ENCODE measurements at regions not wholly inside any gene's neighbourhood (a gene's known extent, or its start where the extent isn't known, plus 50 kb on each side); places are given as distances from the start of the nearest gene placed in this dataset.

GRCh38 chr4:166625018-166625637, 609.2 kb downstream of the SPOCK3 start:
- no peak overlapping the region for H3K4me3 ChIP-seq (ENCODE audit: insufficient read depth in 1 of 2, low read depth in 1 of 2, low read length in 2 of 2)

GRCh38 chr4:166628454-166628853, 605.8 kb downstream of the SPOCK3 start:
- WGBS: 100% methylated on average over 1 of the region's 2 CpGs
- Histone ChIP-seq H2AK5ac (ENCODE audit: low read length, severe bottlenecking) (no peak overlapping the region), H2AFZ (ENCODE audit: low read depth, low read length) (no peak overlapping the region), H2BK12ac (ENCODE audit: low read length in 2 of 2) (no peak overlapping the region), H3K36me3 (ENCODE audit: control insufficient read depth in 1 of 2, insufficient read depth in 2 of 2, low read depth in 1 of 2, low read length in 2 of 2) (no peaks in the 10 kb centered on the region), H2BK5ac (ENCODE audit: low read depth, low read length, poor library complexity, severe bottlenecking) (no peak overlapping the region), H2BK120ac (ENCODE audit: low read depth, low read length) (no peak overlapping the region), H3K9ac (ENCODE audit: low read length) (no peak overlapping the region), H3K79me1 (replicated peaks; ENCODE audit: low read length, poor library complexity, severe bottlenecking) (no peaks in the 10 kb centered on the region), H3K23ac (ENCODE audit: low read length in 2 of 2) (no peak overlapping the region), H3K4me1 (ENCODE audit: control insufficient read depth, insufficient read depth, low read depth, low read length) (no peaks in the 10 kb centered on the region), H3K9me3 (ENCODE audit: control insufficient read depth, low read length) (no peaks in the 10 kb centered on the region), H2BK15ac (ENCODE audit: low read depth, poor library complexity, severe bottlenecking) (no peak overlapping the region), H4K91ac (ENCODE audit: low read length) (no peak overlapping the region), H3K4ac (ENCODE audit: low read depth in 1 of 2, low read length in 2 of 2) (no peak overlapping the region), H3K4me3 (ENCODE audit: insufficient read depth in 1 of 2, low read depth in 1 of 2, low read length in 2 of 2) (no peak overlapping the region), H4K8ac (ENCODE audit: low read length) (no peak overlapping the region), H3K4me2 (ENCODE audit: low read length, poor library complexity, severe bottlenecking) (no peak overlapping the region), H3K27me3 (ENCODE audit: control insufficient read depth in 1 of 2, insufficient read depth in 1 of 2, low read length in 2 of 2) (no peaks in the 10 kb centered on the region), H3K27ac (ENCODE audit: low read length, poor library complexity, severe bottlenecking) (no peak overlapping the region), H3K18ac (ENCODE audit: low read depth in 1 of 2, low read length in 2 of 2) (no peak overlapping the region), H3K14ac (ENCODE audit: low read length in 2 of 2) (no peak overlapping the region)
- DNase-seq: no peak

More at GRCh38 chr4:166625018-166625637, 609.2 kb downstream of the SPOCK3 start:
- no peaks in the 10 kb centered on the region for H3K9me3 ChIP-seq (ENCODE audit: control insufficient read depth, low read length)
- H3K23ac ChIP-seq (ENCODE audit: low read length in 2 of 2): no peak overlapping the region
- H3K36me3 ChIP-seq (ENCODE audit: control insufficient read depth in 1 of 2, insufficient read depth in 2 of 2, low read depth in 1 of 2, low read length in 2 of 2): no peaks in the 10 kb centered on the region
- H4K91ac ChIP-seq (ENCODE audit: low read length): no peak overlapping the region
- no peak overlapping the region for H2BK15ac ChIP-seq (ENCODE audit: low read depth, poor library complexity, severe bottlenecking)
- no peak overlapping the region for H3K14ac ChIP-seq (ENCODE audit: low read length in 2 of 2)
- H2AK5ac ChIP-seq (ENCODE audit: low read length, severe bottlenecking): no peak overlapping the region
- H3K4ac ChIP-seq (ENCODE audit: low read depth in 1 of 2, low read length in 2 of 2): no peak overlapping the region
- DNase-seq: no peak
- no peak overlapping the region for H3K27ac ChIP-seq (ENCODE audit: low read length, poor library complexity, severe bottlenecking)
- no peak overlapping the region for H3K9ac ChIP-seq (ENCODE audit: low read length)
- no peaks in the 10 kb centered on the region for H3K27me3 ChIP-seq (ENCODE audit: control insufficient read depth in 1 of 2, insufficient read depth in 1 of 2, low read length in 2 of 2)
- H2BK120ac ChIP-seq (ENCODE audit: low read depth, low read length): no peak overlapping the region
- H2BK12ac ChIP-seq (ENCODE audit: low read length in 2 of 2): no peak overlapping the region
- no peak overlapping the region for H2BK5ac ChIP-seq (ENCODE audit: low read depth, low read length, poor library complexity, severe bottlenecking)
- H3K4me2 ChIP-seq (ENCODE audit: low read length, poor library complexity, severe bottlenecking): no peak overlapping the region
- H3K18ac ChIP-seq (ENCODE audit: low read depth in 1 of 2, low read length in 2 of 2): no peak overlapping the region
- no peaks in the 10 kb centered on the region for H3K4me1 ChIP-seq (ENCODE audit: control insufficient read depth, insufficient read depth, low read depth, low read length)
- H4K8ac ChIP-seq (ENCODE audit: low read length): no peak overlapping the region
- 67% methylated on average over 1 of the region's 1 CpG for WGBS
- H2AFZ ChIP-seq (ENCODE audit: low read depth, low read length): no peak overlapping the region
- H3K79me1 ChIP-seq (replicated peaks; ENCODE audit: low read length, poor library complexity, severe bottlenecking): no peaks in the 10 kb centered on the region

GRCh38 chr4:166635367-166635766, 598.9 kb downstream of the SPOCK3 start:
- Histone ChIP-seq H2BK120ac (ENCODE audit: low read depth, low read length) (no peak overlapping the region), H3K27me3 (ENCODE audit: control insufficient read depth in 1 of 2, insufficient read depth in 1 of 2, low read length in 2 of 2) (no peaks in the 10 kb centered on the region), H3K79me1 (replicated peaks; ENCODE audit: low read length, poor library complexity, severe bottlenecking) (no peaks in the 10 kb centered on the region), H3K23ac (ENCODE audit: low read length in 2 of 2) (no peak overlapping the region), H3K4me1 (ENCODE audit: control insufficient read depth, insufficient read depth, low read depth, low read length) (no peaks in the 10 kb centered on the region), H4K91ac (ENCODE audit: low read length) (no peak overlapping the region), H2BK12ac (ENCODE audit: low read length in 2 of 2) (no peak overlapping the region), H3K9ac (ENCODE audit: low read length) (no peak overlapping the region), H3K4me3 (ENCODE audit: insufficient read depth in 1 of 2, low read depth in 1 of 2, low read length in 2 of 2) (no peak overlapping the region), H2BK15ac (ENCODE audit: low read depth, poor library complexity, severe bottlenecking) (no peak overlapping the region), H3K4ac (ENCODE audit: low read depth in 1 of 2, low read length in 2 of 2) (no peak overlapping the region), H3K4me2 (ENCODE audit: low read length, poor library complexity, severe bottlenecking) (no peak overlapping the region), H4K8ac (ENCODE audit: low read length) (no peak overlapping the region), H2AFZ (ENCODE audit: low read depth, low read length) (no peak overlapping the region), H3K14ac (ENCODE audit: low read length in 2 of 2) (no peak overlapping the region), H3K9me3 (ENCODE audit: control insufficient read depth, low read length) (peaks cover 26% of the 10 kb centered on the region), H3K27ac (ENCODE audit: low read length, poor library complexity, severe bottlenecking) (no peak overlapping the region), H3K36me3 (ENCODE audit: control insufficient read depth in 1 of 2, insufficient read depth in 2 of 2, low read depth in 1 of 2, low read length in 2 of 2) (no peaks in the 10 kb centered on the region), H3K18ac (ENCODE audit: low read depth in 1 of 2, low read length in 2 of 2) (no peak overlapping the region), H2AK5ac (ENCODE audit: low read length, severe bottlenecking) (no peak overlapping the region), H2BK5ac (ENCODE audit: low read depth, low read length, poor library complexity, severe bottlenecking) (no peak overlapping the region)
- no CpG with 5 or more reads among the region's 2 CpGs for WGBS
- DNase-seq: no peak

- Histone ChIP-seq H2BK120ac (ENCODE audit: low read depth, low read length) (no peak overlapping the region), H3K9me3 (ENCODE audit: control insufficient read depth, low read length) (peaks cover 26% of the 10 kb centered on the region), H2BK15ac (ENCODE audit: low read depth, poor library complexity, severe bottlenecking) (no peak overlapping the region), H2BK12ac (ENCODE audit: low read length in 2 of 2) (no peak overlapping the region), H3K4me1 (ENCODE audit: control insufficient read depth, insufficient read depth, low read depth, low read length) (no peaks in the 10 kb centered on the region), H2BK5ac (ENCODE audit: low read depth, low read length, poor library complexity, severe bottlenecking) (no peak overlapping the region), H3K4ac (ENCODE audit: low read depth in 1 of 2, low read length in 2 of 2) (no peak overlapping the region), H3K14ac (ENCODE audit: low read length in 2 of 2) (no peak overlapping the region), H3K4me2 (ENCODE audit: low read length, poor library complexity, severe bottlenecking) (no peak overlapping the region), H2AFZ (ENCODE audit: low read depth, low read length) (no peak overlapping the region), H3K27me3 (ENCODE audit: control insufficient read depth in 1 of 2, insufficient read depth in 1 of 2, low read length in 2 of 2) (no peaks in the 10 kb centered on the region), H4K8ac (ENCODE audit: low read length) (no peak overlapping the region), H3K36me3 (ENCODE audit: control insufficient read depth in 1 of 2, insufficient read depth in 2 of 2, low read depth in 1 of 2, low read length in 2 of 2) (no peaks in the 10 kb centered on the region), H3K27ac (ENCODE audit: low read length, poor library complexity, severe bottlenecking) (no peak overlapping the region), H3K23ac (ENCODE audit: low read length in 2 of 2) (no peak overlapping the region), H3K4me3 (ENCODE audit: insufficient read depth in 1 of 2, low read depth in 1 of 2, low read length in 2 of 2) (no peak overlapping the region), H3K79me1 (replicated peaks; ENCODE audit: low read length, poor library complexity, severe bottlenecking) (no peaks in the 10 kb centered on the region), H2AK5ac (ENCODE audit: low read length, severe bottlenecking) (no peak overlapping the region), H3K9ac (ENCODE audit: low read length) (no peak overlapping the region), H3K18ac (ENCODE audit: low read depth in 1 of 2, low read length in 2 of 2) (no peak overlapping the region), H4K91ac (ENCODE audit: low read length) (no peak overlapping the region)
- DNase-seq: no peak
- 81% methylated on average over 2 of the region's 2 CpGs for WGBS
Observed at GRCh38 chr4:166637816-166638215, 596.5 kb downstream of the SPOCK3 start.
